ENCODE measurements at regions not wholly inside any gene's neighbourhood (a gene's known extent, or its start where the extent isn't known, plus 50 kb on each side); places are given as distances from the start of the nearest gene placed in this dataset.
A peak's percentile ranks its signal among the peaks of the same experiment; 100 is the strongest.

DNA sequence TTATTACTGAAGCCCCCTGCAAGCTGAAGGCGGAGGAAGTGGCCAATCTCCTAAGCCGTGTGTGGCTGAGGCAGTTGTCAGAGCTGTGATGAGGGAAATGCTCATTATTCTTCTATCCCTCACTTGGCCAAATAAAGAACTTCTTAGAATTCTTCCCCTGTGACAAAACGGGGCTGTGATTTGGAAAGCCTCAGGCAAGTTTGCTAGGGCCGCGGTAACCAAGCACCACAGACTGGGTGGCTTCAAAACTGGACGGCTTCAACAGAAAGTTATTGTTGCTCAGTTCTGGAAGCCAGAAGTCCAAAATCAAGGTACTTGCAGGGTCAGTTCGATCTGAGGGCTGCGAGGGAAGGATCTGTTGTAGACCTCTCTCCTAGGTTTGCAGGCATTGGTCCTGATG, 72.3 kb upstream of the STEAP1B start:
- H3K9me3 ChIP-seq = no peaks in the 10 kb centered on the region
- H3K27ac ChIP-seq = no peak overlapping the region
- TF ChIP-seq, protein P1, sequence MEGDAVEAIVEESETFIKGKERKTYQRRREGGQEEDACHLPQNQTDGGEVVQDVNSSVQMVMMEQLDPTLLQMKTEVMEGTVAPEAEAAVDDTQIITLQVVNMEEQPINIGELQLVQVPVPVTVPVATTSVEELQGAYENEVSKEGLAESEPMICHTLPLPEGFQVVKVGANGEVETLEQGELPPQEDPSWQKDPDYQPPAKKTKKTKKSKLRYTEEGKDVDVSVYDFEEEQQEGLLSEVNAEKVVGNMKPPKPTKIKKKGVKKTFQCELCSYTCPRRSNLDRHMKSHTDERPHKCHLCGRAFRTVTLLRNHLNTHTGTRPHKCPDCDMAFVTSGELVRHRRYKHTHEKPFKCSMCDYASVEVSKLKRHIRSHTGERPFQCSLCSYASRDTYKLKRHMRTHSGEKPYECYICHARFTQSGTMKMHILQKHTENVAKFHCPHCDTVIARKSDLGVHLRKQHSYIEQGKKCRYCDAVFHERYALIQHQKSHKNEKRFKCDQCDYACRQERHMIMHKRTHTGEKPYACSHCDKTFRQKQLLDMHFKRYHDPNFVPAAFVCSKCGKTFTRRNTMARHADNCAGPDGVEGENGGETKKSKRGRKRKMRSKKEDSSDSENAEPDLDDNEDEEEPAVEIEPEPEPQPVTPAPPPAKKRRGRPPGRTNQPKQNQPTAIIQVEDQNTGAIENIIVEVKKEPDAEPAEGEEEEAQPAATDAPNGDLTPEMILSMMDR (IDR thresholded peaks at IDR 0.05) = no peak
- H3K4me1 ChIP-seq = peaks cover 0 to 44% (median 8%) of the 10 kb centered on the region in 9 donors
- no peaks in the 10 kb centered on the region for H3K27me3 ChIP-seq
- no peak for DNase-seq
- no peak for ATAC-seq
- H3K36me3 ChIP-seq = peaks cover 0 to 30% (median 0%) of the 10 kb centered on the region in 9 donors
- intact Hi-C loops (cut with DNase I) = no loop called here
- 86 to 90% methylated on average over 8 of the region's 8 CpGs for WGBS, 2 donors
- no peak overlapping the region for H3K4me3 ChIP-seq

DNA sequence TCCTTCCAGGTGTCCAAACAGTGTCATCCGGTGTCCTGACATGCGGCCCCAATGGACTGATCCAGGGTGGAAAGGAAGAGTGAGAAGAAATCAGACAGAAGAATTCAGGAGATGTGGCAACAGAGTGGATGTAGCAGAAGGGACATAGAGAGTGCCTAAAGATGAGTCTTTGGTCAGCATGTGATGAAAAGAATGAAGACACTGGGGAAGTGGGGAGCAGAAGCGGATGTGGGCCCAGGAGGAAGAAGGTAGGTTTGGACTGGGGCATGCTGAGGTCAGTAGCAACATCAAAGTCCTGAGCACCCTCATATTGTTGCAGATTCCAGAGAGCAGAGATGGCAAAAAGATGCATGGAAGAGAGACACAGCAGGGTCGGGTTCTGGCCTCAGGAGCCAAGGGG, 71.8 kb upstream of the STEAP1B start:
- Histone ChIP-seq H3K9me3 (no peaks in the 10 kb centered on the region), H3K27me3 (no peaks in the 10 kb centered on the region), H3K4me1 (peaks cover 0 to 39% (median 2%) of the 10 kb centered on the region in 9 donors), H3K4me3 (no peak overlapping the region), H3K27ac (no peak overlapping the region), H3K36me3 (peaks cover 0 to 30% (median 0%) of the 10 kb centered on the region in 9 donors)
- ATAC-seq (peak in 1 of 8 donors; percentile 39), DNase-seq (no peak)
- TF ChIP-seq, protein P1 (IDR thresholded peaks at IDR 0.05) = no peak
- 95 to 96% methylated on average over 4 of the region's 4 CpGs for WGBS, 2 donors
- intact Hi-C loops (cut with DNase I) = no loop called here

DNA sequence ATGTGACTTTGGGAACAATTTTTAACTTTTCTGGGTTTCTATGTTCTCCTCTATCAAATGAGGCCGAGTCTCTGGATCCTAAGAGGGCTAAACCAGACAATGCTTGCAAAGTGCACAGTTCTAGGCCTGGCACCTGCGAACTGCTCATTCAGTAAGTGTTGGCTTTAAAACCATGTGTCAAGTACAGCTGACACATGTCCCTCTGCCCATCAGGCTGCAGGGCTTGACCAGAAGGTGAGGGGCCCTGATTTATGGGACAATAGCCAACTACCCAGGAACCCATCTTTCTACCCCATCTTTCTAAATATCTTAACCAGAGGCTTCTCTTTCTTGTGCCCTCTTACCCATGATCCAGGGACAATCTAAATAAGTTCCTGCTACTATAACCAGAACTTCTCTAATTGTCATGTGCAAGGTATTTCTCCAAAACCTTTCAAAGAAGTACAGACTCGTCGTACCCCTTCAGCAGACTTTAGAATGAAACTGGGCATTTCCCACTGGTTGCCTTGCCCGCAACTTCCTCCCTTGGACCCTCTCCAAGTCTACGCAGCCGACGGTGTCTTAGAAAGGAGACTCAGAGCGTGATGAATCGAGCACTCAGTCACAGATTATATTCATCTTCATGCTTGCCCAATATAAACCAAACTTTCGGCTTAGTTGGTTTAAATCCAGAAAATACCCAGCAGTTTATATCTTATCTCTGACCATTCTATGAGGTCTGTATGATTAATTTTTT, 69.8 kb upstream of the STEAP1B start:
- H3K36me3 ChIP-seq = peaks cover 0 to 30% (median 0%) of the 10 kb centered on the region in 9 donors
- ATAC-seq (peak in 1 of 8 donors; percentile 11), DNase-seq (no peak)
- TF ChIP-seq, protein P1 (IDR thresholded peaks at IDR 0.05) = no peak
- no peaks in the 10 kb centered on the region for H3K27me3 ChIP-seq
- no peaks in the 10 kb centered on the region for H3K9me3 ChIP-seq
- no peak overlapping the region for H3K4me3 ChIP-seq
- intact Hi-C loops (cut with DNase I) = loop anchor here in 2 of 10 donors (10.0 kb wide), 2 partner anchors 85 to 445 kb away; partner anchors contain the start of gene HYCC1 (in 1 of the 2)
- H3K4me1 ChIP-seq = peaks cover 7 to 39% (median 17%) of the 10 kb centered on the region in 9 donors
- WGBS, 2 donors = 67 to 68% methylated on average over 11 of the region's 11 CpGs
- no peak overlapping the region for H3K27ac ChIP-seq

DNA sequence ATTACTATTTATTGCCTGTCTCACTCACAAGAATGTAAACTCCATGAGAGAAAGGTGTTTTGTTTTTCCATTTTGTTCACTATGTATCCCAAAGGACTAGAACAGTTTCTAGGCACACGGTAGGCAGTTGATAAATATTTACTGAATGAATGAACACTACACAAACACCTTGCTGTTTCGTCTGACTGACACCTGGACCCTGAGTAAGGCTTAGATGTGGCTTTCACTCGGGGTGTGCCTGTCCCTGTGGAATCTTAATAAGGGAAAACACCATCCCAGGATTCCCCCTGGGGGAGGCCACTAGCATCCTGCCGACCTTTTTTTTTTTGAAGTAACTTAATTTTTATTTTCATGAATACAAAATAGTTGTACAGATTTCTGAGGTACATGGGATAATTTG, 66.6 kb upstream of the STEAP1B start:
- H3K4me3 ChIP-seq = no peak overlapping the region
- TF ChIP-seq, protein P1 (IDR thresholded peaks at IDR 0.05) = no peak
- H3K4me1 ChIP-seq = peaks cover 8 to 66% (median 45%) of the 10 kb centered on the region in 9 donors
- WGBS, 2 donors = 85 to 89% methylated on average over 4 of the region's 4 CpGs
- H3K27me3 ChIP-seq = peaks cover 0 to 12% (median 0%) of the 10 kb centered on the region in 7 donors
- H3K36me3 ChIP-seq = peaks cover 0 to 11% (median 0%) of the 10 kb centered on the region in 9 donors
- peak overlapping the region in 1 of 10 donors; percentile 85 for H3K27ac ChIP-seq
- intact Hi-C loops (cut with DNase I) = loop anchor here in 3 of 10 donors (2.0 to 10.0 kb wide), 3 partner anchors 16 to 448 kb away; partner anchors contain the start of gene HYCC1 (in 1 of the 3)
- no peak for DNase-seq
- H3K9me3 ChIP-seq = no peaks in the 10 kb centered on the region
- no peak for ATAC-seq
